WTC11 (cell line): ENCODE measurements at regions not wholly inside any gene's neighbourhood (a gene's known extent, or its start where the extent isn't known, plus 50 kb on each side); places are given as distances from the start of the nearest gene placed in this dataset.

ENCODE experiments used
- ATAC-seq: fragments of 200-7000 bp; cut with Tn5 transposase; 2 replicates; pipeline ENCODE4 v1.10.0; 2021; ENCODE audit warnings: mild to moderate bottlenecking, moderate library complexity
- CTCF ChIA-PET: fragments of 300-600 bp; sonication (Branson Sonifier 250); formaldehyde crosslinking; loops from one replicate; lab custom pipeline; 2021; ENCODE audit warnings: antibody characterized with exemption; lab: Charles Lee
- POLR2A ChIA-PET: fragments of 350-600 bp; sonication (Branson Sonifier 250); formaldehyde crosslinking; loops from one replicate; lab custom pipeline; 2021; ENCODE audit warnings: antibody characterized with exemption; lab: Charles Lee
- DNase-seq: peaks from one replicate; pipeline ENCODE4 v3.0.0; 2021; ENCODE audit warnings: low spot score
- H3K27ac Mint-ChIP-seq: 2 replicates; pipeline ENCODE4 v1.8.0; 2021; ENCODE audit warnings: mixed read lengths
- H3K27me3 Mint-ChIP-seq: 2 replicates; pipeline ENCODE4 v1.8.0; 2021; ENCODE audit warnings: low read depth, mild to moderate bottlenecking, moderate library complexity, mixed read lengths
- H3K36me3 Mint-ChIP-seq: 2 replicates; pipeline ENCODE4 v1.8.0; 2021; ENCODE audit warnings: mixed read lengths
- H3K4me1 Mint-ChIP-seq: 2 replicates; pipeline ENCODE4 v1.8.0; 2022; ENCODE audit warnings: mixed read lengths
- H3K4me3 Mint-ChIP-seq: 2 replicates; pipeline ENCODE4 v1.8.0; 2021; ENCODE audit warnings: mild to moderate bottlenecking, moderate library complexity, mixed read lengths
- H3K9me3 Mint-ChIP-seq: 2 replicates; pipeline ENCODE4 v1.8.0; 2021; ENCODE audit warnings: mixed read lengths
- CREM ChIP-seq: sonication (generic); formaldehyde crosslinking; IDR thresholded peaks from 2 replicates; pipeline ENCODE4 v1.8.1; 2022; ENCODE audit warnings: mild to moderate bottlenecking, missing genetic modification reagents, moderate library complexity
- FOXK1 ChIP-seq: sonication (generic); formaldehyde crosslinking; IDR thresholded peaks from 2 replicates; pipeline ENCODE4 v1.8.0; 2022; ENCODE audit warnings: mild to moderate bottlenecking, moderate library complexity, missing genetic modification reagents
- NR3C1 ChIP-seq: sonication (generic); formaldehyde crosslinking; conservative IDR thresholded peaks from 2 replicates; pipeline ENCODE4 v1.8.1; 2023; ENCODE audit warnings: low read depth, mild to moderate bottlenecking, missing genetic modification reagents
- PRRX2 ChIP-seq: fragments of 250-450 bp; sonication (Bioruptor Pico); IDR thresholded peaks from 2 replicates; pipeline ENCODE4 v1.8.0; 2021; ENCODE audit warnings: mild to moderate bottlenecking
- SMAD3 ChIP-seq: sonication (generic); formaldehyde crosslinking; IDR thresholded peaks from 2 replicates; pipeline ENCODE4 v1.8.0; 2022; ENCODE audit warnings: missing genetic modification reagents, mild to moderate bottlenecking, borderline replicate concordance
- SMAD4 ChIP-seq: sonication (generic); formaldehyde crosslinking; IDR thresholded peaks from 2 replicates; pipeline ENCODE4 v1.8.0; 2022; ENCODE audit warnings: mild to moderate bottlenecking, missing genetic modification reagents
- SOX15 ChIP-seq: fragments of 250-450 bp; sonication (Bioruptor Pico); IDR thresholded peaks from 2 replicates; pipeline ENCODE4 v1.9.0; 2021; ENCODE audit warnings: mild to moderate bottlenecking
- TEAD1 ChIP-seq: sonication (generic); formaldehyde crosslinking; IDR thresholded peaks from 2 replicates; pipeline ENCODE4 v1.8.0; 2022; ENCODE audit warnings: mild to moderate bottlenecking, missing genetic modification reagents
- TF ChIP-seq, protein P1 (sequence below): sonication (generic); formaldehyde crosslinking; IDR thresholded peaks from 2 replicates; pipeline ENCODE4 v1.8.0; 2022; ENCODE audit warnings: mild to moderate bottlenecking, missing genetic modification reagents
- TF ChIP-seq, protein P2 (sequence below): sonication (generic); formaldehyde crosslinking; IDR thresholded peaks from 2 replicates; pipeline ENCODE4 v1.8.0; 2023; ENCODE audit warnings: missing genetic modification reagents
- TF ChIP-seq, protein P3 (sequence below): sonication (generic); formaldehyde crosslinking; IDR thresholded peaks from 2 replicates; pipeline ENCODE4 v1.8.1; 2023; ENCODE audit warnings: mild to moderate bottlenecking, missing genetic modification reagents
- TF ChIP-seq, protein P4 (sequence below): sonication (generic); formaldehyde crosslinking; IDR thresholded peaks from 2 replicates; pipeline ENCODE4 v1.8.0; 2022; ENCODE audit warnings: mild to moderate bottlenecking, missing genetic modification reagents
- TF ChIP-seq, protein P5 (sequence below): fragments of 250-450 bp; sonication (Bioruptor Pico); IDR thresholded peaks from 2 replicates; pipeline ENCODE4 v1.8.0; 2021; ENCODE audit warnings: mild to moderate bottlenecking
- TF ChIP-seq, protein P6 (sequence below): sonication (generic); formaldehyde crosslinking; IDR thresholded peaks from 2 replicates; pipeline ENCODE4 v1.8.1; 2022; ENCODE audit warnings: low read depth, missing genetic modification reagents, borderline replicate concordance
- TF ChIP-seq, protein P7 (sequence below): sonication (generic); formaldehyde crosslinking; IDR thresholded peaks from 2 replicates; pipeline ENCODE4 v1.8.0; 2022; ENCODE audit warnings: mild to moderate bottlenecking, missing genetic modification reagents

DNA sequence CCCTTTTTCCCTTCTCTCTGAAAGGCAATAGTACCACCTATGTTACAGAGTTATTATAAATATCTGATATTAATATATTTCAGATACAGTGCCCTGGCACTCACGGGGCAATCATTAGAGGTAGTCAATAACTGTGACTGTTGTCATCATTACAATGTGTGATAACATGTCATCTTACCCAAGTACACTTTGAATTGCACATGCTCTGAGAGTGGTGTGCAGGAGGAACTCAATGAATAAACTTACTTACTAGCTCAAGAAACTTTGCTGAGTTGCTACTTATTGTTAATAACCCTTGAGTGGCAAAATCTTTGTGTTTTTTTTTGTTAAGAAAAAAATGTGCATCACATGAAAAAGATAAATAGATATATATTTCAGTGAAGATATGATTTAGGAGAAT is 275.1 kb upstream of the RASGEF1B start (continued):
- TF ChIP-seq, protein P1, sequence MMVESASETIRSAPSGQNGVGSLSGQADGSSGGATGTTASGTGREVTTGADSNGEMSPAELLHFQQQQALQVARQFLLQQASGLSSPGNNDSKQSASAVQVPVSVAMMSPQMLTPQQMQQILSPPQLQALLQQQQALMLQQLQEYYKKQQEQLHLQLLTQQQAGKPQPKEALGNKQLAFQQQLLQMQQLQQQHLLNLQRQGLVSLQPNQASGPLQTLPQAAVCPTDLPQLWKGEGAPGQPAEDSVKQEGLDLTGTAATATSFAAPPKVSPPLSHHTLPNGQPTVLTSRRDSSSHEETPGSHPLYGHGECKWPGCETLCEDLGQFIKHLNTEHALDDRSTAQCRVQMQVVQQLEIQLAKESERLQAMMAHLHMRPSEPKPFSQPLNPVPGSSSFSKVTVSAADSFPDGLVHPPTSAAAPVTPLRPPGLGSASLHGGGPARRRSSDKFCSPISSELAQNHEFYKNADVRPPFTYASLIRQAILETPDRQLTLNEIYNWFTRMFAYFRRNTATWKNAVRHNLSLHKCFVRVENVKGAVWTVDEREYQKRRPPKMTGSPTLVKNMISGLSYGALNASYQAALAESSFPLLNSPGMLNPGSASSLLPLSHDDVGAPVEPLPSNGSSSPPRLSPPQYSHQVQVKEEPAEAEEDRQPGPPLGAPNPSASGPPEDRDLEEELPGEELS (CRISPR knock-in tag) = no peak
- TF ChIP-seq PRRX2 (CRISPR knock-in tag) (no peak), CREM (CRISPR knock-in tag) (no peak), SOX15 (CRISPR knock-in tag) (no peak), TEAD1 (CRISPR knock-in tag) (no peak), SMAD4 (CRISPR knock-in tag) (no peak), FOXK1 (CRISPR knock-in tag) (no peak), SMAD3 (no peak), NR3C1 (no peak)
- TF ChIP-seq, protein P2, sequence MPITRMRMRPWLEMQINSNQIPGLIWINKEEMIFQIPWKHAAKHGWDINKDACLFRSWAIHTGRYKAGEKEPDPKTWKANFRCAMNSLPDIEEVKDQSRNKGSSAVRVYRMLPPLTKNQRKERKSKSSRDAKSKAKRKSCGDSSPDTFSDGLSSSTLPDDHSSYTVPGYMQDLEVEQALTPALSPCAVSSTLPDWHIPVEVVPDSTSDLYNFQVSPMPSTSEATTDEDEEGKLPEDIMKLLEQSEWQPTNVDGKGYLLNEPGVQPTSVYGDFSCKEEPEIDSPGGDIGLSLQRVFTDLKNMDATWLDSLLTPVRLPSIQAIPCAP (CRISPR knock-in tag) = no peak
- TF ChIP-seq, protein P3, sequence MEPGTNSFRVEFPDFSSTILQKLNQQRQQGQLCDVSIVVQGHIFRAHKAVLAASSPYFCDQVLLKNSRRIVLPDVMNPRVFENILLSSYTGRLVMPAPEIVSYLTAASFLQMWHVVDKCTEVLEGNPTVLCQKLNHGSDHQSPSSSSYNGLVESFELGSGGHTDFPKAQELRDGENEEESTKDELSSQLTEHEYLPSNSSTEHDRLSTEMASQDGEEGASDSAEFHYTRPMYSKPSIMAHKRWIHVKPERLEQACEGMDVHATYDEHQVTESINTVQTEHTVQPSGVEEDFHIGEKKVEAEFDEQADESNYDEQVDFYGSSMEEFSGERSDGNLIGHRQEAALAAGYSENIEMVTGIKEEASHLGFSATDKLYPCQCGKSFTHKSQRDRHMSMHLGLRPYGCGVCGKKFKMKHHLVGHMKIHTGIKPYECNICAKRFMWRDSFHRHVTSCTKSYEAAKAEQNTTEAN = no peak
- TF ChIP-seq, protein P4, sequence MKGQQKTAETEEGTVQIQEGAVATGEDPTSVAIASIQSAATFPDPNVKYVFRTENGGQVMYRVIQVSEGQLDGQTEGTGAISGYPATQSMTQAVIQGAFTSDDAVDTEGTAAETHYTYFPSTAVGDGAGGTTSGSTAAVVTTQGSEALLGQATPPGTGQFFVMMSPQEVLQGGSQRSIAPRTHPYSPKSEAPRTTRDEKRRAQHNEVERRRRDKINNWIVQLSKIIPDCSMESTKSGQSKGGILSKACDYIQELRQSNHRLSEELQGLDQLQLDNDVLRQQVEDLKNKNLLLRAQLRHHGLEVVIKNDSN (CRISPR knock-in tag) = no peak

DNA sequence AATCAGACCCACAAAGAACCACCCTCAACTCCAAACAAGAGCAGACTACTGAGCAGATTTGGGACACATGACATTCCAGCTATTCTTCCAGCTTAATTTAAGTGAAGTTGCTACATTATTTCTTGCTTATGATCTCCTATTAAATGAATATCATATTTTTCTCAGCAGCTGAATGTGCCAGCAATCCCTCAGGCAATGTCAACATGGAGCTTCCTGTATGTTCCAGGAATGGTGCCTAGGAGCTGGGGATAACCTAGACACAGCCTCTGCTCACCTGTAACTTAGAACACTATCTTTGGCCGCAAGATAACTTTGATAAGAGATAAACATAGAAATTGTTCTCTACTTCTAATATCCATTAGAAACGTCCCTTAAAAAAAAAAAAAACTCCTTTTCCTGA is 274.4 kb upstream of the RASGEF1B start:
- H3K27me3 Mint-ChIP-seq = no peaks in the 10 kb centered on the region
- H3K9me3 Mint-ChIP-seq = no peaks in the 10 kb centered on the region
- DNase-seq (no peak), ATAC-seq (no peak)
- peaks cover 18% of the 10 kb centered on the region for H3K4me1 Mint-ChIP-seq
- H3K4me3 Mint-ChIP-seq = no peak overlapping the region
- H3K27ac Mint-ChIP-seq = no peak overlapping the region
- CTCF ChIA-PET = no interaction called here
- no peaks in the 10 kb centered on the region for H3K36me3 Mint-ChIP-seq
- TF ChIP-seq, protein P5, sequence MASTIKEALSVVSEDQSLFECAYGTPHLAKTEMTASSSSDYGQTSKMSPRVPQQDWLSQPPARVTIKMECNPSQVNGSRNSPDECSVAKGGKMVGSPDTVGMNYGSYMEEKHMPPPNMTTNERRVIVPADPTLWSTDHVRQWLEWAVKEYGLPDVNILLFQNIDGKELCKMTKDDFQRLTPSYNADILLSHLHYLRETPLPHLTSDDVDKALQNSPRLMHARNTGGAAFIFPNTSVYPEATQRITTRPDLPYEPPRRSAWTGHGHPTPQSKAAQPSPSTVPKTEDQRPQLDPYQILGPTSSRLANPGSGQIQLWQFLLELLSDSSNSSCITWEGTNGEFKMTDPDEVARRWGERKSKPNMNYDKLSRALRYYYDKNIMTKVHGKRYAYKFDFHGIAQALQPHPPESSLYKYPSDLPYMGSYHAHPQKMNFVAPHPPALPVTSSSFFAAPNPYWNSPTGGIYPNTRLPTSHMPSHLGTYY (CRISPR knock-in tag) = no peak
- TF ChIP-seq, protein P6, sequence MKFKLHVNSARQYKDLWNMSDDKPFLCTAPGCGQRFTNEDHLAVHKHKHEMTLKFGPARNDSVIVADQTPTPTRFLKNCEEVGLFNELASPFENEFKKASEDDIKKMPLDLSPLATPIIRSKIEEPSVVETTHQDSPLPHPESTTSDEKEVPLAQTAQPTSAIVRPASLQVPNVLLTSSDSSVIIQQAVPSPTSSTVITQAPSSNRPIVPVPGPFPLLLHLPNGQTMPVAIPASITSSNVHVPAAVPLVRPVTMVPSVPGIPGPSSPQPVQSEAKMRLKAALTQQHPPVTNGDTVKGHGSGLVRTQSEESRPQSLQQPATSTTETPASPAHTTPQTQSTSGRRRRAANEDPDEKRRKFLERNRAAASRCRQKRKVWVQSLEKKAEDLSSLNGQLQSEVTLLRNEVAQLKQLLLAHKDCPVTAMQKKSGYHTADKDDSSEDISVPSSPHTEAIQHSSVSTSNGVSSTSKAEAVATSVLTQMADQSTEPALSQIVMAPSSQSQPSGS (CRISPR knock-in tag) = no peak
- TF ChIP-seq, protein P4 (CRISPR knock-in tag) = no peak
- TF ChIP-seq, protein P3 = no peak
- TF ChIP-seq SMAD4 (CRISPR knock-in tag) = no peak
- TF ChIP-seq, protein P7, sequence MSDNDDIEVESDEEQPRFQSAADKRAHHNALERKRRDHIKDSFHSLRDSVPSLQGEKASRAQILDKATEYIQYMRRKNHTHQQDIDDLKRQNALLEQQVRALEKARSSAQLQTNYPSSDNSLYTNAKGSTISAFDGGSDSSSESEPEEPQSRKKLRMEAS (CRISPR knock-in tag) = no peak
- TF ChIP-seq, protein P1 (CRISPR knock-in tag) = no peak
- TF ChIP-seq, all 79 proteins: peak for 0
- POLR2A ChIA-PET = no interaction called here
